ENCODE measurements at regions not wholly inside any gene's neighbourhood (a gene's known extent, or its start where the extent isn't known, plus 50 kb on each side); places are given as distances from the start of the nearest gene placed in this dataset.

DNA sequence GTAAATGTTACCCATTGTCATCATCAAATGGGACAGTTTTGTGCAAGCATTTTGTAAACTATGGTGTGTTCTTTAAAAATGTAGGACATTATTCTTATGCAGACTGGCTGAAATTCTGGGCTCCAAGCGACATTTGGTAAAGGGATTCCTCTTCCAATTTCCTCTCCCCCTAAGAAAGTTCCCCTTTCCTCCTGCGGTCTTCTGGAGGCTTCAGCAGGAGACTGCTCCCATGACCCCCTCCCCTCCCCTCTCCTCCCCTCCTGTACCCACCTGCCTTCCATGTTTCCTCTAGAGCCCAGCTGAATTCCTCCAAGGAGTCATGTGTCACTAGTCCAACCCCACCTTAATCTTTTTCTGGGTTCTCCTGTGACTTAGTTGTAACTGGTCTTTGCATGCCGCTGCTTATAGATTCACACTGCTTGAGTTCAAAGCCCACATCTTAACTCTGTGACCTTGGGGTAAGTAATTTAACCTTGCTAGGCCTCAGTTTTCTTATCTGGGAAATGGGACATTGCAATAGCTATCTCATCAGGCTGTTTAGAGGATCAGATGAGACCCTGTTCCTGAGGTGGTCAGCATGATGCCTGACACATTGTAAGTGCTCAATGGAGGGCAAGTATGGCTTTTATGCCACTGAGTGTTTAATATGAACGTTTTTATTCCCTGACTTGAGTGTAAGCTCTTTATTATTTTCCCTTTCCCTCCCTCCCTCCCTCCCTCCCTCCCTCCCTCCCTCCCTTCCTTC lies 69.9 kb upstream of the WDR26 start:
- in situ Hi-C loops (cut with MboI; ENCODE audit: low sequenced_read_pairs): no loop called here

DNA sequence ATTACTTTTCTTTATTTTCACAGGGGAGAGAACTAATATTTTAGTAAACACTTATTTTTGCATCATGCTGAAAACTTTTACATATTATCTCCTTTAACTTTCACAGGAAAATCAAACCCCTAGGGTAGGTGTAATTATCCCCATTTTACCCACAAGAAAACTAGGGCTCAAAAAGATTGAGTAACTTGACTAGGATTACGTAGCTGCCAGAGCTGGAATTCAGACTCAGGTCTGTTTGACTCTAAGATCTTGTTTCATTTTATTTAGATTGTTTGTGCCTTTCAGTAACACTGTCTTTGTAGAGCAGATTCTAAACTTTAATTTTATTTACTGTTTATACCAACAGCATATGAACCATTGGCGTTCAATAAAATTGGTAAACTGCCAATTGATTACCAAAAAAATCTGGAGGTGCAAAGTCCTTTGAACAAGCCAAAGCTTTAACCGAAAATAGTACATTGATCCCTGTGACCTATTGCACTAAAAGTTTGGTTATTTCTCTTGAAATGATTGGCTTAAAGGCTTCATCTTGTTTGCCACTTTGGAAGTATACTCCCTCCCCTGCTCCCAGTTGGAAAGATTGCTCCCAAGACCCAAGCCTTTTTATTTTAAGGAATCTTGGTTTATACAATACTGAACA lies 71.0 kb upstream of the WDR26 start:
- in situ Hi-C loops (cut with MboI; ENCODE audit: low sequenced_read_pairs): no loop called here

DNA sequence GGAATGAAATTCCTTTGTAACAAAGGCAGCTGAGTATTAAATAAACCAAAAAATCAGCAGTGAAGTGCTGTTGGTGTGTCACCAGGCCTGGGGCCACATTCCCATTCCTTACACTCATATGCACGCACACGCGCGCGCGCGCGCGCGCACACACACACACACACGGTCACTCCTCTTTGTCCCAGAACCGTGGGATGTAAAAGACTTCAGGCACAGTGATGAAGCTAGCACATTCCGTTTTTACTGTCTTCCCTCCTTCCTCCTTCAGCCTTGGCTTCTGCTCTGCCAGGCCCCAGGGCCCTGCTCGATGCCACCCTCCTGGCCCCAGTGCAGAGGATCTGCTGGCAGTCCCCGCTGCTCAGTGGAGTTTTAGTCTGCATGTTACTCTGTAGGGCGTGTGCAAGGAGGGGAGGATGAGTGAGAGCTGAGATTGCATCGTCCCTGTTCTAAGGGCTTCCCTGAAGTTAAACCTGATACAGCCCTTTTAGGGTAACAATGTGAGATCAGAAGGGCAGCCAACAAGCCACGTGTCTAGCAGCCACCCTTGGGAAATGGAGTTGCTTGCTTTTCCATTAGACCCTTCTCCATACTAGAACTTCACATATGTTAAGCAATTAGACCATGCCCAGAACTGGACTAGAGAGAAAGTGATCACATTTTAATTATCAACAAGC lies 71.7 kb upstream of the WDR26 start:
- in situ Hi-C loops (cut with MboI; ENCODE audit: low sequenced_read_pairs): no loop called here

- in situ Hi-C loops (cut with MboI; ENCODE audit: low sequenced_read_pairs): no loop called here
Measured at GRCh38 chr1:224507771-224508523, 73.3 kb upstream of the WDR26 start.

DNA sequence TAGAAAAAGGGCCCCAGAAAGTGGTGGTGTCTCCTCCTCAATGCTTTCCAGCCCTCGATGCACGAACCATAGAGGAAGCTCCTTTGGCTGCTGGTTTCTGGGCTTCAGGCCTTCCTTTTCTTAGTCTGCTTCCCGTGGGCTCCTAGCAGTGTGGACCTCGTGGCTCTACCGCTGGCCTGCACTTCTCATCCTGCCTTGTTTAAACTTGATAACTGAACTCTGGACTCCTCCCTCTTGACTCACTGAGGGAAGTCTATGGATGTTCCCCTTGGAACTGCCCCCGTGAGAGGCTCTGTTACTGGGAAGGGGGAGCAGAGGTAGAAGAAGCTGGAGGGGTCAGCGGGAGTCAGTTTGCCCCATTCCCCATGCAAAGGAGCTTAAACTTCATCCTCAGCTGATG lies 75.3 kb upstream of the WDR26 start:
- in situ Hi-C loops (cut with MboI; ENCODE audit: low sequenced_read_pairs): loop anchor here (5.0 to 10.0 kb wide), 2 partner anchors 125 to 342 kb away; no protein-coding TSS in a partner anchor

GRCh38 chr1:224510880-224511645 lies 76.5 kb upstream of the WDR26 start:
- in situ Hi-C loops (cut with MboI; ENCODE audit: low sequenced_read_pairs): loop anchor here (5.0 to 10.0 kb wide), 2 partner anchors 124 to 341 kb away; no protein-coding TSS in a partner anchor

GRCh38 chr1:224512600-224513151 lies 78.1 kb upstream of the WDR26 start:
- in situ Hi-C loops (cut with MboI; ENCODE audit: low sequenced_read_pairs): loop anchor here (5.0 to 10.0 kb wide), 2 partner anchors 122 to 340 kb away; no protein-coding TSS in a partner anchor

DNA sequence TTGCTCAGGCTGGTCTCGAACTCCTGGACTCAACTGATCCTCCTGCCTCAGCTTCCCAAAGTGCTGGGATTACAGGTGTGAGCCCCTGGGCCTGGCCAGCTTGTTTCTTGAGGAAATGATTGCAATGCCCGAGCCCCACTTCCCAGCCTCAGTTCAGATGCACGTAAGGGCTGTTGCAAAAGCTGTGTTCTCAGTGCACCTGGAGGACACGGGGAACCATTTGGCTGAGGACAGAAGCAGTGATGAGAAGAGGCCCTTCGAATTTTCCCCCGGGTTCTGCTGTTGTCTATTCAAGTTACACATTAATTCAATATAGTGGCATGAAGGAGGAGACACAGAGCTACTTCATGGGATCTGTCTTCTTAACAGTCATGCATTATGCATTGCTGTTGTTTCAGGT lies 78.8 kb upstream of the WDR26 start:
- in situ Hi-C loops (cut with MboI; ENCODE audit: low sequenced_read_pairs): loop anchor here (5.0 to 10.0 kb wide), 2 partner anchors 121 to 339 kb away; no protein-coding TSS in a partner anchor

GRCh38 chr1:224513787-224514209 lies 79.2 kb upstream of the WDR26 start:
- in situ Hi-C loops (cut with MboI; ENCODE audit: low sequenced_read_pairs): loop anchor here (5.0 to 10.0 kb wide), 2 partner anchors 121 to 339 kb away; no protein-coding TSS in a partner anchor

DNA sequence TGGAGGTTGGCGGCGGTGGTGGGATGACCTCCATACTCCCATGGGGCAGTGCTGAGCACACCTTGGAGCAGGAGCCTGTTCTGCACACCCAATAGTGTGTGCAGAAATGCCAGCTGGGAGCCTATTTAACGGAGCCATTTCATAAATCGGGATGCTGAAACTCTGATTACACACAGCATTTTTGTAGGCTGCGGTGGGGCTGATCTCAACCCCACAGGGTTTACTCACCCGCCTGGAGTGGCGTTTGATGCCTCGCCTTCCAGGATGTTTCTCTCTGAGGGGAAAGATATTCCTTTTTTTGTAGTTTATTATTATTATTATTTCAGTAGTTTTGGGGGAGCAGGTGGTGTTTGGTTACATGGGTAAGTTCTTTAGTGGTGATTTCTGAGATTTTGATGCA lies 82.6 kb upstream of the WDR26 start:
- in situ Hi-C loops (cut with MboI; ENCODE audit: low sequenced_read_pairs): loop anchor here (10.0 kb wide), 1 partner anchor 118 kb away; no protein-coding TSS in a partner anchor

DNA sequence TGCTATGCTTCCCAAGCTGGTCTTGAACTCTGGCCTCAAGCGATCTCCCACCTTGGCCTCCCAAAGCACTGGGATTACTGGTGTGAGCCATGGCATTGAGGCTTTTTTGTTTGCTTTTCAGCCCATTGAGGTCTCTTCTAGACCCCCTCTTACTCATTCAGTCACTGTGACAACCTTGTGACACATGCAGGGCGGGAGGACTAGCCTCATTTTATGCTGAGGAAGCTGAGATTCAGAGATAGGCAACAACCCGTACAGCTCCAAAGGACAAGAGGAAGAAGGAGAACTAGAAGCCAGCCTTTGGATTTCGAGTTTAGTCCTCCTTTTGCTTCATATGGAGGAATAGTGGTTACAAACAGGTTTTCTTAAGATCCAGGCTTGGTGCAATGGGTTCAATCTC lies 83.9 kb upstream of the WDR26 start:
- in situ Hi-C loops (cut with MboI; ENCODE audit: low sequenced_read_pairs): loop anchor here (10.0 kb wide), 1 partner anchor 116 kb away; no protein-coding TSS in a partner anchor

GRCh38 chr1:224519874-224520273 lies 85.3 kb upstream of the WDR26 start:
- in situ Hi-C loops (cut with MboI; ENCODE audit: low sequenced_read_pairs): loop anchor here (10.0 kb wide), 1 partner anchor 115 kb away; no protein-coding TSS in a partner anchor

DNA sequence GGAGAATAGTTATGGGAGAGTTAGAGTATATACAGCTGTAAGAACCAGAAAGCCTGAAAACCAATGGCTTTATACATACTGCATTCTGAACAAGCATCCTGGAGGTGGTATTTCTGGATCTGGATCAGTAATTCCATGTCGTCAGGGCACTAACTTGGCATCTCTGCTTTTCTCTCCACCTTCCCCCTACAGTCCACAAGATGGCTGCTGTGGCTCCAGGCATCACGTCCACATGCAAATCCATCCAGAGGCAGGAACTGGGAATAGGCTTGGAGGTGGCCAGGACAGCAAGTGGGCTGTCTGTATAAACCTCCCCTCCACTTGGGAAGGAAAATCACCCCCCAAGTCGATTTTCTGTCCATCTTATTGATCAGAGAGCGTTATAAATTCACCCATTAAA lies 86.2 kb upstream of the WDR26 start:
- in situ Hi-C loops (cut with MboI; ENCODE audit: low sequenced_read_pairs): no loop called here

DNA sequence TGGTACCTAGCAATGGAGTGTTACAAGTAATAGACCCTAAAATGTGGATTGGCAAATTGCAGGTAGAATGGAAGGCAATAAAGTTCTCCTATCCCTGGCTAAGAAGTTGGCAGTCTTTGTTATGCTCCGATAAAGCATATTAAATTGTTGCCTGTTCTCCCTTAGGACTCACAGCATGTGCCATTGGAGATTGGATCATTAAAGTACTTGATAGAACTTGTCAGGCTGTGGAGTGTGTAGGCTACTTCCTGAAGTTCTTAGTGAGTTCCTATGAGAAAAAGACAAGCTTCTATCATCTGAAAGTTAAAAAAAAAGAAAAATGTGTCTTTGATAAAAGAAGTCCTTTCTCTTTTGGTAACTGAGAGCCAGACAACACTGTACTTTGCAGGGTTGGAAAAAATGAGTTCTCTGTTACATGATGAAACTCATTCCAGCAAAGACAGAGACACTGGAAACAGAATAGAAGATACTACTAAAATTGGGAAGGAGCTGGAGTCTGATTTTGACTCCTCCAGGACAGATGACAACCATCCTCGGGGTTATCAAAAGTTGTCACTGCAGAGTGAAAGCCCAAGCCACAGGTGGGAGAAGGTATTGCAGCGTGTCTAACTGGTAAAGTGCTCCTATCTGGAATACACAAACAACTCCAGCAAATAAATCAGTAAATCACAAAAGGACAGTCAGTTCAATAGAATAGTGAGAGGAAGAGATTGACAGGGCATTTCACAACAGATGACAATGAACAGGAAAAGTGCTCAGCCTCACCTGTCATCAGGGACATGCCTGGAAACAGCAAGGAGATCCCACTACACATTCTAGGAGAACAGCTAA lies 87.5 kb upstream of the WDR26 start:
- in situ Hi-C loops (cut with MboI; ENCODE audit: low sequenced_read_pairs): no loop called here

DNA sequence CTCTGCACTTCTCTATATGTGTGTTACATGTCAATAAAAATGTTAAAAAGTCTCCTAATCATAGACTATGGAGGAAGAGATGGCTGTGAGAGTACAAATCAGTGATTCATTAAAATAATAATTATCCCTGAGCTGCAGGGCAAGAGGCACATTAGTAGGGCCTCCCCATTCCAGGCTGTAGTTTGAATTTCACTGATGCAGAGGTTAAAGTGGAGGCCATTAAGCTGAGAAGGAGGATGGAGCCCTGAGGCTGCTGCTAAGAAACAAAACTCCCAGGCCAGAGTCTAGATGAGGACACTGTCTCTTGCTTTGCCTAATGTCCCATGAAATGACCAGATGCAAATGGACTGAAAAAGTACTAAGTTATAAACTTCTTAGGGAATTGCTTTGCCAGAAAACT lies 89.1 kb upstream of the WDR26 start:
- in situ Hi-C loops (cut with MboI; ENCODE audit: low sequenced_read_pairs): no loop called here

- in situ Hi-C loops (cut with MboI; ENCODE audit: low sequenced_read_pairs): no loop called here
Measured at GRCh38 chr1:224524679-224525078, 90.1 kb upstream of the WDR26 start.

DNA sequence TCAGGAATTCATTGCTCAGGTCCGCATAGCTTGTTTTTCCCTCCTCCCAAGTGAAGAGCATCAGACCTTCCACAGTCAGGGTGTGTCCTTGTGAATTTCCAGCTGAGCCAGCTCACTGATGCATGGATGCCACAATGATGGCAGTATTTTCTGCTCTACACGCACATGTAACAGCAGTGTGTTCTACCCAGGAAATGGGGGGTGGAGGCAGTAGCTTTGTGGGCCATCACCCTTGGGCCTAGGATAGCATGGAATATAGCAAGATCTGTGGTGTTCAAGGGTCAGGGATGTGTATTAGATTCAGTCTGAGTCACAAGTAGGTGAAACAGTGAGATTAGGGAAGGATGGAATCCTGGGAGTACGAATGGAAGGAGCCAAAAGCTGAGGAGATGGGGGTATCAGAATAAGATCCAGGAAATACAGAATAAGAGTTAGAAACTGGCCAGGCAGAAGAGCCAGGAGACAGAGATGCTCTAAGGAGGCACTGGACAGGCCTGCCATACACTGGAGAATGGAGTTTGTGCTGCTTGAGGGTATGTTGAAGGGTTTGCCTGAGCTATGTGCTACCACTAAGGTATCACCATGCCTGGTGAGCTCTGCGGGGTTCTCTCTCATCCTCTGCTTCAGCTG lies 90.6 kb upstream of the CNIH3 start:
- in situ Hi-C loops (cut with MboI; ENCODE audit: low sequenced_read_pairs): no loop called here

DNA sequence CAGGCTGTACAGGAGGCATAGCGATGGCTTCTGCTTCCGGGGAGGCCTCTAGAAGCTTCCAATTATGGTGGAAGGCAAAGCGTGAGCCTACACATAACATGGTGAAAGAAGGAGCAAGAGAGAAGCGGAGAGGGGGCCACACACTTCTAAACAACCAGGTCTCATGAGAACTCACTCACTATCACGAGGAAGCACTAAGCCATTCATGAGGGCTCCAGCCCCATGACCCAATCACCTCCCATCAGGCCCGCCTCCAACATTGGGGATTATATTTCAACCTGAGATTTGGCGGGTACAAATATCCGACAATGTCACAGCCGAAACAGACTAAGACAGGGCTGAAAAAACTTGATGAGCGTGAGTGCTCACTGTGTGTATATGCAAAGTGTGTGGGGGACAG lies 89.3 kb upstream of the CNIH3 start:
- in situ Hi-C loops (cut with MboI; ENCODE audit: low sequenced_read_pairs): no loop called here
